ENCODE measurements at regions not wholly inside any gene's neighbourhood (a gene's known extent, or its start where the extent isn't known, plus 50 kb on each side); places are given as distances from the start of the nearest gene placed in this dataset.
A peak's percentile ranks its signal among the peaks of the same experiment; 100 is the strongest.
"Not testable (repeated sequence)": the region's sequence is repeated elsewhere in the genome, so short reads cannot be mapped to it uniquely, and the experiment has no call there.

- no peak overlapping the region for H3K4me3 ChIP-seq (ENCODE audit: low read depth, low read length)
- no peaks in the 10 kb centered on the region for H3K36me3 ChIP-seq (ENCODE audit: control insufficient read depth, insufficient read depth, low read length)
- H3K4me1 ChIP-seq (ENCODE audit: control insufficient read depth, insufficient read depth, low read length): no peaks in the 10 kb centered on the region
- H3K27me3 ChIP-seq (ENCODE audit: control insufficient read depth, insufficient read depth, low read length): no peaks in the 10 kb centered on the region
- WGBS (ENCODE audit: insufficient coverage): no CpG with 5 or more reads among the region's 1 CpG
- no peak overlapping the region for H3K27ac ChIP-seq (ENCODE audit: low read depth, low read length)
- no peaks in the 10 kb centered on the region for H3K9me3 ChIP-seq (ENCODE audit: control insufficient read depth, insufficient read depth, low read length)
- DNase-seq (ENCODE audit: low read depth in 4 of 6, low spot score in 6 of 6): no peak
Observed at GRCh38 chr21:14672466-14672865, 126.4 kb upstream of the SAMSN1 start.

GRCh38 chr21:14670409-14670808 is 124.3 kb upstream of the SAMSN1 start:
- 100% methylated on average over 1 of the region's 2 CpGs for WGBS (ENCODE audit: insufficient coverage)

GRCh38 chr21:14669092-14669491 is 123.0 kb upstream of the SAMSN1 start:
- WGBS (ENCODE audit: insufficient coverage): 100% methylated on average over 1 of the region's 3 CpGs

More at GRCh38 chr21:14670409-14670808, 124.3 kb upstream of the SAMSN1 start:
- H3K9me3 ChIP-seq (ENCODE audit: control insufficient read depth, insufficient read depth, low read length): no peaks in the 10 kb centered on the region
- H3K4me1 ChIP-seq (ENCODE audit: control insufficient read depth, insufficient read depth, low read length): no peaks in the 10 kb centered on the region
- H3K4me3 ChIP-seq (ENCODE audit: low read depth, low read length): no peak overlapping the region
- no peak for DNase-seq (ENCODE audit: low read depth in 4 of 6, low spot score in 6 of 6)
- no peaks in the 10 kb centered on the region for H3K27me3 ChIP-seq (ENCODE audit: control insufficient read depth, insufficient read depth, low read length)
- H3K36me3 ChIP-seq (ENCODE audit: control insufficient read depth, insufficient read depth, low read length): no peaks in the 10 kb centered on the region
- H3K27ac ChIP-seq (ENCODE audit: low read depth, low read length): no peak overlapping the region

GRCh38 chr21:14657241-14658008 is 111.3 kb upstream of the SAMSN1 start:
- WGBS (ENCODE audit: insufficient coverage): no CpG with 5 or more reads among the region's 10 CpGs

More at GRCh38 chr21:14669092-14669491, 123.0 kb upstream of the SAMSN1 start:
- not testable (repeated sequence) for H3K9me3 ChIP-seq (ENCODE audit: control insufficient read depth, insufficient read depth, low read length); H3K27me3 ChIP-seq (ENCODE audit: control insufficient read depth, insufficient read depth, low read length); H3K4me1 ChIP-seq (ENCODE audit: control insufficient read depth, insufficient read depth, low read length); H3K4me3 ChIP-seq (ENCODE audit: low read depth, low read length); DNase-seq (ENCODE audit: low read depth in 4 of 6, low spot score in 6 of 6); H3K27ac ChIP-seq (ENCODE audit: low read depth, low read length); H3K36me3 ChIP-seq (ENCODE audit: control insufficient read depth, insufficient read depth, low read length)

GRCh38 chr21:14646893-14647292 is 100.8 kb upstream of the SAMSN1 start:
- WGBS (ENCODE audit: insufficient coverage): no CpG with 5 or more reads among the region's 1 CpG
- no peaks in the 10 kb centered on the region for H3K4me1 ChIP-seq (ENCODE audit: control insufficient read depth, insufficient read depth, low read length)
- no peak overlapping the region for H3K4me3 ChIP-seq (ENCODE audit: low read depth, low read length)
- H3K9me3 ChIP-seq (ENCODE audit: control insufficient read depth, insufficient read depth, low read length): peaks cover 4% of the 10 kb centered on the region
- no peaks in the 10 kb centered on the region for H3K27me3 ChIP-seq (ENCODE audit: control insufficient read depth, insufficient read depth, low read length)
- DNase-seq (ENCODE audit: low read depth in 4 of 6, low spot score in 6 of 6): no peak
- H3K36me3 ChIP-seq (ENCODE audit: control insufficient read depth, insufficient read depth, low read length): no peaks in the 10 kb centered on the region
- no peak overlapping the region for H3K27ac ChIP-seq (ENCODE audit: low read depth, low read length)

More at GRCh38 chr21:14657241-14658008, 111.3 kb upstream of the SAMSN1 start:
- H3K4me3 ChIP-seq (ENCODE audit: low read depth, low read length): no peak overlapping the region
- H3K36me3 ChIP-seq (ENCODE audit: control insufficient read depth, insufficient read depth, low read length): no peaks in the 10 kb centered on the region
- no peaks in the 10 kb centered on the region for H3K27me3 ChIP-seq (ENCODE audit: control insufficient read depth, insufficient read depth, low read length)
- H3K4me1 ChIP-seq (ENCODE audit: control insufficient read depth, insufficient read depth, low read length): no peaks in the 10 kb centered on the region
- DNase-seq (ENCODE audit: low read depth in 4 of 6, low spot score in 6 of 6): peak in 1 of 6 donors; percentile 19
- no peaks in the 10 kb centered on the region for H3K9me3 ChIP-seq (ENCODE audit: control insufficient read depth, insufficient read depth, low read length)
- H3K27ac ChIP-seq (ENCODE audit: low read depth, low read length): no peak overlapping the region

GRCh38 chr21:14645702-14646101 is 99.6 kb upstream of the SAMSN1 start:
- whole genome bisulfite sequencing (ENCODE audit: insufficient coverage): no CpG with 5 or more reads among the region's 4 CpGs

GRCh38 chr21:14632359-14632758 is 86.2 kb upstream of the SAMSN1 start:
- H3K27ac ChIP-seq (ENCODE audit: low read depth, low read length): no peak overlapping the region
- H3K4me1 ChIP-seq (ENCODE audit: control insufficient read depth, insufficient read depth, low read length): no peaks in the 10 kb centered on the region
- no peaks in the 10 kb centered on the region for H3K27me3 ChIP-seq (ENCODE audit: control insufficient read depth, insufficient read depth, low read length)
- WGBS (ENCODE audit: insufficient coverage): no CpG with 5 or more reads among the region's 1 CpG
- no peaks in the 10 kb centered on the region for H3K9me3 ChIP-seq (ENCODE audit: control insufficient read depth, insufficient read depth, low read length)
- H3K4me3 ChIP-seq (ENCODE audit: low read depth, low read length): no peak overlapping the region
- no peaks in the 10 kb centered on the region for H3K36me3 ChIP-seq (ENCODE audit: control insufficient read depth, insufficient read depth, low read length)
- no peak for DNase-seq (ENCODE audit: low read depth in 4 of 6, low spot score in 6 of 6)

More at GRCh38 chr21:14645702-14646101, 99.6 kb upstream of the SAMSN1 start:
- H3K9me3 ChIP-seq (ENCODE audit: control insufficient read depth, insufficient read depth, low read length): peaks cover 4% of the 10 kb centered on the region
- no peaks in the 10 kb centered on the region for H3K4me1 ChIP-seq (ENCODE audit: control insufficient read depth, insufficient read depth, low read length)
- H3K27me3 ChIP-seq (ENCODE audit: control insufficient read depth, insufficient read depth, low read length): no peaks in the 10 kb centered on the region
- H3K27ac ChIP-seq (ENCODE audit: low read depth, low read length): no peak overlapping the region
- no peak for DNase-seq (ENCODE audit: low read depth in 4 of 6, low spot score in 6 of 6)
- no peaks in the 10 kb centered on the region for H3K36me3 ChIP-seq (ENCODE audit: control insufficient read depth, insufficient read depth, low read length)
- H3K4me3 ChIP-seq (ENCODE audit: low read depth, low read length): no peak overlapping the region

GRCh38 chr21:14630556-14631069 is 84.5 kb upstream of the SAMSN1 start:
- Histone ChIP-seq H3K4me3 (ENCODE audit: low read depth, low read length) (no peak overlapping the region), H3K9me3 (ENCODE audit: control insufficient read depth, insufficient read depth, low read length) (no peaks in the 10 kb centered on the region), H3K36me3 (ENCODE audit: control insufficient read depth, insufficient read depth, low read length) (no peaks in the 10 kb centered on the region), H3K4me1 (ENCODE audit: control insufficient read depth, insufficient read depth, low read length) (no peaks in the 10 kb centered on the region), H3K27ac (ENCODE audit: low read depth, low read length) (no peak overlapping the region), H3K27me3 (ENCODE audit: control insufficient read depth, insufficient read depth, low read length) (no peaks in the 10 kb centered on the region)
- no peak for DNase-seq (ENCODE audit: low read depth in 4 of 6, low spot score in 6 of 6)
- WGBS (ENCODE audit: insufficient coverage): no CpG with 5 or more reads among the region's 2 CpGs

- peak in 3 of 6 donors; percentile 6 to 46 (median 7) for DNase-seq (ENCODE audit: low read depth in 4 of 6, low spot score in 6 of 6)
- Histone ChIP-seq H3K9me3 (ENCODE audit: control insufficient read depth, insufficient read depth, low read length) (no peaks in the 10 kb centered on the region), H3K27me3 (ENCODE audit: control insufficient read depth, insufficient read depth, low read length) (no peaks in the 10 kb centered on the region), H3K4me3 (ENCODE audit: low read depth, low read length) (no peak overlapping the region), H3K36me3 (ENCODE audit: control insufficient read depth, insufficient read depth, low read length) (no peaks in the 10 kb centered on the region), H3K27ac (ENCODE audit: low read depth, low read length) (no peak overlapping the region), H3K4me1 (ENCODE audit: control insufficient read depth, insufficient read depth, low read length) (no peaks in the 10 kb centered on the region)
- no CpG with 5 or more reads among the region's 5 CpGs for WGBS (ENCODE audit: insufficient coverage)
Observed at GRCh38 chr21:14629461-14629860, 83.3 kb upstream of the SAMSN1 start.

- H3K4me3 ChIP-seq (ENCODE audit: low read depth, low read length); H3K27me3 ChIP-seq (ENCODE audit: control insufficient read depth, insufficient read depth, low read length); DNase-seq (ENCODE audit: low read depth in 4 of 6, low spot score in 6 of 6); H3K4me1 ChIP-seq (ENCODE audit: control insufficient read depth, insufficient read depth, low read length); H3K27ac ChIP-seq (ENCODE audit: low read depth, low read length); H3K36me3 ChIP-seq (ENCODE audit: control insufficient read depth, insufficient read depth, low read length); H3K9me3 ChIP-seq (ENCODE audit: control insufficient read depth, insufficient read depth, low read length): not testable (repeated sequence)
- WGBS (ENCODE audit: insufficient coverage): no CpG with 5 or more reads among the region's 3 CpGs
Observed at GRCh38 chr21:14623079-14623478, 77.0 kb upstream of the SAMSN1 start.

All from spinal cord (tissue), 9 donors.